ENCODE measurements at regions not wholly inside any gene's neighbourhood (a gene's known extent, or its start where the extent isn't known, plus 50 kb on each side); places are given as distances from the start of the nearest gene placed in this dataset.
"Not testable (repeated sequence)": the region's sequence is repeated elsewhere in the genome, so short reads cannot be mapped to it uniquely, and the experiment has no call there.

- TF ChIP-seq, protein P1, sequence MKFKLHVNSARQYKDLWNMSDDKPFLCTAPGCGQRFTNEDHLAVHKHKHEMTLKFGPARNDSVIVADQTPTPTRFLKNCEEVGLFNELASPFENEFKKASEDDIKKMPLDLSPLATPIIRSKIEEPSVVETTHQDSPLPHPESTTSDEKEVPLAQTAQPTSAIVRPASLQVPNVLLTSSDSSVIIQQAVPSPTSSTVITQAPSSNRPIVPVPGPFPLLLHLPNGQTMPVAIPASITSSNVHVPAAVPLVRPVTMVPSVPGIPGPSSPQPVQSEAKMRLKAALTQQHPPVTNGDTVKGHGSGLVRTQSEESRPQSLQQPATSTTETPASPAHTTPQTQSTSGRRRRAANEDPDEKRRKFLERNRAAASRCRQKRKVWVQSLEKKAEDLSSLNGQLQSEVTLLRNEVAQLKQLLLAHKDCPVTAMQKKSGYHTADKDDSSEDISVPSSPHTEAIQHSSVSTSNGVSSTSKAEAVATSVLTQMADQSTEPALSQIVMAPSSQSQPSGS (tag by site-specific recombination; IDR thresholded peaks at IDR 0.05; ENCODE audit: low read depth), result not testable (repeated sequence)
- not testable (repeated sequence) for TF ChIP-seq SP7, REST (tag by site-specific recombination; IDR thresholded peaks at IDR 0.05)
- TF ChIP-seq, protein P2, sequence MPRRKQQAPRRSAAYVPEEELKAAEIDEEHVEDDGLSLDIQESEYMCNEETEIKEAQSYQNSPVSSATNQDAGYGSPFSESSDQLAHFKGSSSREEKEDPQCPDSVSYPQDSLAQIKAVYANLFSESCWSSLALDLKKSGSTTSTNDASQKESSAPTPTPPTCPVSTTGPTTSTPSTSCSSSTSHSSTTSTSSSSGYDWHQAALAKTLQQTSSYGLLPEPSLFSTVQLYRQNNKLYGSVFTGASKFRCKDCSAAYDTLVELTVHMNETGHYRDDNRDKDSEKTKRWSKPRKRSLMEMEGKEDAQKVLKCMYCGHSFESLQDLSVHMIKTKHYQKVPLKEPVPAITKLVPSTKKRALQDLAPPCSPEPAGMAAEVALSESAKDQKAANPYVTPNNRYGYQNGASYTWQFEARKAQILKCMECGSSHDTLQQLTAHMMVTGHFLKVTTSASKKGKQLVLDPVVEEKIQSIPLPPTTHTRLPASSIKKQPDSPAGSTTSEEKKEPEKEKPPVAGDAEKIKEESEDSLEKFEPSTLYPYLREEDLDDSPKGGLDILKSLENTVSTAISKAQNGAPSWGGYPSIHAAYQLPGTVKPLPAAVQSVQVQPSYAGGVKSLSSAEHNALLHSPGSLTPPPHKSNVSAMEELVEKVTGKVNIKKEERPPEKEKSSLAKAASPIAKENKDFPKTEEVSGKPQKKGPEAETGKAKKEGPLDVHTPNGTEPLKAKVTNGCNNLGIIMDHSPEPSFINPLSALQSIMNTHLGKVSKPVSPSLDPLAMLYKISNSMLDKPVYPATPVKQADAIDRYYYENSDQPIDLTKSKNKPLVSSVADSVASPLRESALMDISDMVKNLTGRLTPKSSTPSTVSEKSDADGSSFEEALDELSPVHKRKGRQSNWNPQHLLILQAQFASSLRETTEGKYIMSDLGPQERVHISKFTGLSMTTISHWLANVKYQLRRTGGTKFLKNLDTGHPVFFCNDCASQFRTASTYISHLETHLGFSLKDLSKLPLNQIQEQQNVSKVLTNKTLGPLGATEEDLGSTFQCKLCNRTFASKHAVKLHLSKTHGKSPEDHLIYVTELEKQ (tag by site-specific recombination; IDR thresholded peaks at IDR 0.05; ENCODE audit: borderline replicate concordance), result not testable (repeated sequence)
Observed at GRCh38 chrX:137934887-137935286, 369.0 kb downstream of the ZIC3 start.
